Stimulated activated naive CD8-positive, alpha-beta T cell treated with anti-CD3 and anti-CD28 coated beads, Interleukin-15, Interleukin-2, amounts not matched to agents 100 ng/mL and 50 ng/mL, for 24 hours (primary cell): ENCODE measurements at regions not wholly inside any gene's neighbourhood (a gene's known extent, or its start where the extent isn't known, plus 50 kb on each side); places are given as distances from the start of the nearest gene placed in this dataset.
"Not testable (repeated sequence)": the region's sequence is repeated elsewhere in the genome, so short reads cannot be mapped to it uniquely, and the experiment has no call there.

Source experiments
- H3K27ac Mint-ChIP-seq: one replicate; pipeline ENCODE4 v1.8.0; 2021; ENCODE audit warnings: mild to moderate bottlenecking, mixed read lengths
- H3K27me3 Mint-ChIP-seq: one replicate; pipeline ENCODE4 v1.8.0; 2021; ENCODE audit warnings: mixed read lengths
- H3K36me3 Mint-ChIP-seq: one replicate; pipeline ENCODE4 v1.8.0; 2021; ENCODE audit warnings: low read depth, mixed read lengths
- H3K4me1 Mint-ChIP-seq: one replicate; pipeline ENCODE4 v1.8.0; 2021; ENCODE audit warnings: low read depth, mixed read lengths
- H3K4me3 Mint-ChIP-seq: one replicate; pipeline ENCODE4 v1.8.0; 2021; ENCODE audit warnings: mild to moderate bottlenecking, mixed read lengths
- H3K9me3 Mint-ChIP-seq: one replicate; pipeline ENCODE4 v1.8.0; 2021; ENCODE audit warnings: mixed read lengths

DNA sequence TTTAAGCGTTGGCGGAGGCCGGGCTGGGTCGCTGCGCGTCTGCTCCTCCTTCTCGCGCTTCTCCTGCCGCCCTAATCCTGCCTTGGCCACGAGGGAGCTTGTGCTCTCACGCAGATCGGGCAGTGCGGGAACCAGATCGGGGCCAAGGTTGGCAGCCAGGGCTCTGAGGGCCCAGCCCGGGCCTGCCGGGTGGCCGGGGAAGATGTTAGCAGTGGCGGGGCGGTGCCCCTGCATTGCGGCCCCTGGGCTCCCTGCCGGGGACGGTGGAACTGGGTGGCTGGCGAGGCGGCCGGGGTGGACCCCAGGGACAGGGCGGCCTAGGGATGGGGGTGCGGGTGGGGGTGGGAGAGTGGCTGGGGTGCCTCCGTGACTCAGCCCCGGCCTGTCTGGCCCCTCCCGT is 297.4 kb downstream of the CACNA1B start:
- H3K36me3 Mint-ChIP-seq, H3K27me3 Mint-ChIP-seq, H3K9me3 Mint-ChIP-seq, H3K4me3 Mint-ChIP-seq, H3K27ac Mint-ChIP-seq, H3K4me1 Mint-ChIP-seq: not testable (repeated sequence)

DNA sequence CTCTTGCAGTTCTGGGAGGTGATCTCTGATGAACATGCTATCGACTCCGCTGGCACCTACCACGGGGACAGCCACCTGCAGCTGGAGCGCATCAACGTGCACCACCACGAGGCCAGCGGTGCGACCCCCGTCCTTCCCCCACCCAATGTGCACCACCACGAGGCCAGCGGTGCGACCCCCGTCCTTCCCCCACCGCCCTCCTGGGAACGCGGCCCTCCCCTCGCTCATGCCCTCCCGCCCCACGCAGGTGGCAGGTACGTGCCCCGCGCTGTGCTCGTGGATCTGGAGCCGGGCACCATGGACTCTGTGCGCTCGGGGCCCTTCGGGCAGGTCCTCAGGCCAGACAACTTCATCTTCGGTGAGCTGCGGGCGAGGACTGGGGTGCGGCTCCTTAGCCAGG is 297.8 kb downstream of the CACNA1B start:
- not testable (repeated sequence) for H3K4me1 Mint-ChIP-seq, H3K9me3 Mint-ChIP-seq, H3K27ac Mint-ChIP-seq, H3K36me3 Mint-ChIP-seq, H3K4me3 Mint-ChIP-seq, H3K27me3 Mint-ChIP-seq

DNA sequence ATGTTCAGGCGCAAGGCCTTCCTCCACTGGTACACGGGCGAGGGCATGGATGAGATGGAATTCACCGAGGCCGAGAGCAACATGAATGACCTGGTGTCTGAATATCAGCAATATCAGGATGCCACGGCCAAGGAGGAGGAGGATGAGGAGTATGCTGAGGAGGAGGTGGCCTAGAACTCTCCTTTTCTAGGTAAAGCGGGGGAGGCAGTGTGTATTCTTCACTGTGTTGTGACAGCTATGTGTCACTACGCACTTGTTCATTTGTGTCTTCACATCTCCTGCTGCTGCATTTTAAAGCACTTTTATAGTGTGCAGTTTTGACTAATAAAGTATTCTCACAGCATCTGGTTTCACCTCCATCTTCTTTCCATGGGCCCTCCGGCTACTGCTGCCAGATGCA is 299.5 kb downstream of the CACNA1B start:
- H3K27ac Mint-ChIP-seq, H3K4me1 Mint-ChIP-seq, H3K9me3 Mint-ChIP-seq, H3K4me3 Mint-ChIP-seq, H3K36me3 Mint-ChIP-seq, H3K27me3 Mint-ChIP-seq: not testable (repeated sequence)

DNA sequence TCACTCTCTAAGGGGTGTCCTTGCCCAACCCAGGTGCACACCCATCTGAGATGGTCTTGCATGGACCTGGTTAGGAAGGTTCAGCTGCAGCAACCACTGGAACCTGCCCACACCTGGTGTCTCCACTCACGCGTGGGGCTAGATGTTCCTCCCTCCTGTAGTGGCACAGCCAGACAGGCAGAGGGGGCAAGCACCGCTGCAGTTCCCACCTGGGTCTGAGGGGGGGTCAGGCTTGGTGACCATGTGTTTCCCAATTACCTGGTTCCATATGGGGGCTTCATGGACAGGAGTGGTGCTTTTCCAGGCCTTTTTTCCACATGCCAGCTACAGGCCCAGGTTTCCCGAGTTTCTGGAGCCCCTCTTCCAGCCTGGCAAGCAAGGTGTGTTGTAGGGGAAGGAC is 301.4 kb downstream of the CACNA1B start:
- not testable (repeated sequence) for H3K27ac Mint-ChIP-seq, H3K9me3 Mint-ChIP-seq, H3K4me1 Mint-ChIP-seq, H3K36me3 Mint-ChIP-seq, H3K27me3 Mint-ChIP-seq, H3K4me3 Mint-ChIP-seq

DNA sequence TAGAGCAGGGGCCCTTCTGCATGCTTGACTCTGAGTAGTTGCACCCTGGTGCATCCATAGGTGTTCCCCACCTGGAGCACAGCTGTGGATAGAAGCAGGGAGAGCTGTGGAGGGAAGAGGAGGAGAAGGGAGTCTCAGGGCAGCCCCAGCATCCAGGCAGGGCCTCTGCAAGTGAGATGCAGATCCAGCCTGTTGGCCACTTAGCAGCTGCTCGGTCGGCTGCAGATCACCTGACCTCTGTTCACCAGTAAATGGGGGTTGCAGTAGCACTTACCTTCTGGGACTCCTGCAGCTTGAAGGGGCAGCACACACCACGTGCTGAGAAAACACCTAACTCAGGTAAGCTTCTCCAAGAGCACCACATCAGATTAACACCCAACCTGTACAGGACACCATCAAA is 302.1 kb downstream of the CACNA1B start:
- H3K4me1 Mint-ChIP-seq, H3K27ac Mint-ChIP-seq, H3K36me3 Mint-ChIP-seq, H3K27me3 Mint-ChIP-seq, H3K9me3 Mint-ChIP-seq, H3K4me3 Mint-ChIP-seq: not testable (repeated sequence)

DNA sequence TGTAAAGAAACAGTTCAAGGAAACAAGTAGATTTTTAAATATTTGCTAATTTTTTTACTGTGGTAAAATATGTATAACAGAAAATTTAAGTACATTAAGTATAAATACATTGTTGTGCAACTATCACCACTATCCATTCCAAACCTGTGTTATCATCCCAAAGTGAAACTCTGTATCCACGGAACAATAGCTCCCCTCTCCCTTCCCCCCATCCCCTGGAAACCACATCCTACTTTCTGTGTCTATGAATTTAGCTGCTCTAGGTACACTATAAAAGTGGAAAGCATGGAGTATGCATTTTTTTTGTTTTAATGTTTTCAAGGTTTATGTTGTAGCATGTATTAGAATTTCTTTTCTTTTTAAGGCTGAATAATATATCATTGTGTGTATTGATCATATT is 304.4 kb downstream of the CACNA1B start:
- not testable (repeated sequence) for H3K27me3 Mint-ChIP-seq, H3K36me3 Mint-ChIP-seq, H3K27ac Mint-ChIP-seq, H3K4me1 Mint-ChIP-seq, H3K9me3 Mint-ChIP-seq, H3K4me3 Mint-ChIP-seq

DNA sequence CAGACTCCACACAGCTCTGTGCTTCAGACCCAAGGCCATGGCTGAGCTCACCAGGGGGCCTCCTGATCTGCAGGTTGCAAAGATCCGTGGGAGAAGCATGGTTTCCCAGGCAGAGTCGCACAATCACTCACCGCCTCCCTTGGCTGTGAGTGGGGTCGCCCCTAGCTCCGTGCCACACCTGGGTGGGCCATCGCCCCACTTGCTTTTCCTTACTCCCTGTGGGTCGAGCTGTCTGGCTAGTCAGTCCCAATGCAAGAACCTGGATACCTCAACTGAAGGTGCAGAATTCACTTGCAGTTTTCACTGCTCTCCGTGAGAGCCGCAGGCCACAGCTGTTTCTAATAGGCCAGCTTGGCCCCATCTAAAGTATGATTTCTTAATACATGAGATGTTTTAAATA is 319.6 kb downstream of the CACNA1B start:
- not testable (repeated sequence) for H3K27ac Mint-ChIP-seq, H3K27me3 Mint-ChIP-seq, H3K4me3 Mint-ChIP-seq, H3K36me3 Mint-ChIP-seq, H3K9me3 Mint-ChIP-seq, H3K4me1 Mint-ChIP-seq

DNA sequence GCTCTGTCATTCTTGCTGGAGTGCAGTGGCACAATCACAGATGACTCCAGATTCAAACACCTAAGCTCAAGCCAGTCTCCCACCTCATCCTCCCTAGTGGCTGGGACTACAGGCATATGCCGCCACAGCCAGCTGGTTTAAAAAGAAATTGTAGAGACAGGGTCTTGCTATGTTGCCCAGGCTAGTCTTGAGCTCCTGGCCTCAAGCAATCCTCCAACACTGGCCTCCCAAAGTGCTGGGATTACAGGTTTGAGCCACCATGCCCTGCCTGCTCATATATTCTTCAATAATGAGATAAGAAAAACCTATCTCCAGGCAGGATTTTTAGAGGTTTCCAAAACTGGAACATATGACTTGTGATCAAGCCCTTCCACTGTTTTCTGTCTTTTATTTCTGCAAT is 321.4 kb downstream of the CACNA1B start:
- not testable (repeated sequence) for H3K9me3 Mint-ChIP-seq, H3K36me3 Mint-ChIP-seq, H3K27me3 Mint-ChIP-seq, H3K4me1 Mint-ChIP-seq, H3K4me3 Mint-ChIP-seq, H3K27ac Mint-ChIP-seq

DNA sequence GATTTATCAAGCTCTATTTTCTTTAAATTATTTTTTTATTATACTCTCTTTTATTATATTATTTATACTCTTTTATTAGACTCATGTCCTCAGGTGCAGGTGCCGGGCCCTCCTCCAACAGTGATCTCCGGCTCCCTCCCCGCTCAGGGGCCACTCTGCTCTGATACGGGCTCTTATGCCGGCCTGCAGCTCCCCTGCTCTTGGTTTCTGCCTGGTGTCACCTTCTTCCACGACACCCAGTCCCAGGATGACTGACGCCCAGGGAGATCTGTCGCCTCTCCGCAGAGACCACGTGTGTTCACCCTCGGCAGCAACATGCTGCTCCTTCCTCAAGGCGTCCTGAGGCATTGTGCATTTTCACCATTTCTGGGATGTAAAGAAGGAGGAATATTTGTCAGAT is 322.3 kb downstream of the CACNA1B start:
- H3K4me1 Mint-ChIP-seq, H3K4me3 Mint-ChIP-seq, H3K9me3 Mint-ChIP-seq, H3K27me3 Mint-ChIP-seq, H3K27ac Mint-ChIP-seq, H3K36me3 Mint-ChIP-seq: not testable (repeated sequence)

DNA sequence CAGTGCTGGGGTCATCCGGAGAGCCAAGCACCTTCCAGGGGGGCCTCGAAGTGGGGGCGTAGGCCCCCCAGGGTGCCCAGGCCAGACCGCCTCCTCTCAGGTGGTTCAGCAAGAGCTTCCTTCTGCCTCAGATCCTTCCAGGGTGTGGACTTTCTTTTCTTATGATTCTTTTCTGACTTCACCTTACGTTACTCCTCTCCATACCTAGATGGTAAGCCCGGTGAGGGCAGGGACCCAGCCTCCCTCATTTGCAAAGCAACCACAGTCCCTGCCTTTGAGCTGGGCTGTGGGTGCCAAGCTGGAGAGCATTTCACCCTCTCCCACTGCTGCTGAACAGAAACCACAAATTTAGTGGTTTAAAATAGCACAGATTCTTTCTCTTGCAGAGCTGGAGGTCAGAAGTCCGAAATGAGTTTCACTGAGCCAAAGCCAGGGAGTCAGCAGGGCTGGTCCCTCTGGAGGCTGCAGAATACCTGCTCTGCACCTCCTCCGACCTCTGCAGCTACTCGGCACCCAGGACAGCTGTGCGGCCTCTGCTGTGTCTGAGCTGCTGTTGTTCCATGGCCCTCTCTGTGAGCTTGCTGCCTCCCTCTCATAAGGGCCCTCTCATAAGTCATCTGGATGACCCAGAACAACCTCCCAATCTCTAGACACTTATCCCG is 323.0 kb downstream of the CACNA1B start:
- H3K4me3 Mint-ChIP-seq, H3K36me3 Mint-ChIP-seq, H3K27ac Mint-ChIP-seq, H3K4me1 Mint-ChIP-seq, H3K27me3 Mint-ChIP-seq, H3K9me3 Mint-ChIP-seq: not testable (repeated sequence)

DNA sequence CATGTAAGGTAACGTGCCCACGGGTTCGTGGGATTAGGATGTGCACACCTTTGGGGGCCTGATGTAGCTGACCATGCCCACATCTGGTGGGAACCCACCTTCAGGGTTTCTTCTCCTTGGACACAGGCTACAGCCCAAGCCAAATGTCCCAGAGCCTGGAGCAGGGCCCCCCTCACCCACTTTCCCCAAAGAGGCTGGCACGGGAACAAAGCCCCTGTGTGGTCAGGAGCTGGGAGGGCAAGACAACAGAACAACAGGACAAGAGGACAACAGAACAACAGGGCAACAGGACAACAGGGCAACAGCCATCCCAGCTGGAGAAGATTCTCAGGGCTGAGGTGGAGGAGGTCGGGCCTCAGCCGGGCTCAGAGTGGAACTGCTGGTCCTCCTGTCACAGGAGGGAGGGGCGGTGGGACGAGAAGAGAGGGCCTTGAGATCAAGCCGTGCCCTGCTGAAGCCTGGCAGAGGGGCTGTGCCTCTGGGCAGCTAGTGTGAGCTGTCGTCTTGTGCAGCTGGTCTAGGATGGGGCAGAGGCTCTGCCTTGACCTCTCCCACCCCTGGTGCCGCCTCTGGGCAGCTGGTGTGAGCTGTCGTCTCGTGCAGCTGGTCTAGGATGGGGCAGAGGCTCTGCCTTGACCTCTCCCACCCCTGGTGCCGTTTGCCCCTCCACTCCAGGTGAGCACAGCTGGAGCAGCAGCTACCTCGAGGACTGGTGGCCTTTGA is 323.7 kb downstream of the CACNA1B start:
- not testable (repeated sequence) for H3K36me3 Mint-ChIP-seq, H3K9me3 Mint-ChIP-seq, H3K4me1 Mint-ChIP-seq, H3K4me3 Mint-ChIP-seq, H3K27ac Mint-ChIP-seq, H3K27me3 Mint-ChIP-seq

DNA sequence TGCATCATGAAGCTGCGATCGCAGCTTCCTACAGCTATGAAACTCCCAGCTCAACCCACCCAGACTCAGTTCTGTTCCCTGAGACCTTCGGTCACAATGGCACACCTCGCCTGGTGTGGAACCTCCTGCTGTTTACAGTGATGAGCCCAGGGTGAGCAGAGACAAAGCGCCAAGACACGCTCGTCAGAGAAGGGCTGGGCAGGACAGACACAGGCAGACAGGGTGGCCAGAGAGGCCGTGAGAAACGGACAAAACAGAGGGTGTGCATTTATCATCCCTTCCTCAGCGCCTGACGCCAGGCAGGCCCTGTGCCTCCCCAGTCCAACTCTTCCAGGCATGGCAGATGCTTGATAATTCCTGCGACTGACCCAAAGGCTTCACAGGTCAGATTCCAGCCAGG is 324.5 kb downstream of the CACNA1B start:
- not testable (repeated sequence) for H3K9me3 Mint-ChIP-seq, H3K4me1 Mint-ChIP-seq, H3K4me3 Mint-ChIP-seq, H3K27ac Mint-ChIP-seq, H3K36me3 Mint-ChIP-seq, H3K27me3 Mint-ChIP-seq

DNA sequence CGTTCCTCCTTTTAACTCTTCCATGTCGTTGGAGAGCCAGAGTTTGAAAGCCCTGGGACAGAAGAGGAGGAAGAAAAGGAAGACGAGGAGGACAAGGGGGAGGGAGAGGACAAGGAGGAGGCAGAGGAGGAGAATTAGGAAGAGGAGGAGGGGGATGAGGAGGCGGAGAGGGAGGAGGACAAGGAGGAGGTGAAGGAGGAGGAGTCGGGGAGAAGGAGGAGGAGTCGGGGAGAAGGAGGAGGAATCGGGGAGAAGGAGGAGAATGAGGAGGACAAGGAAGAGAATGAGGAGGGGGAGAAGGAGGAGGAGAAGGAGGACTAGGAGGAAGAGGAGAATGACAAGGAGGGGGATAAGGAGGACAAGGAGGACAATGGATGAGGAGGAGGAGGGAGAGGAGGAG is 325.7 kb downstream of the CACNA1B start:
- not testable (repeated sequence) for H3K4me3 Mint-ChIP-seq, H3K27ac Mint-ChIP-seq, H3K36me3 Mint-ChIP-seq, H3K27me3 Mint-ChIP-seq, H3K4me1 Mint-ChIP-seq, H3K9me3 Mint-ChIP-seq

DNA sequence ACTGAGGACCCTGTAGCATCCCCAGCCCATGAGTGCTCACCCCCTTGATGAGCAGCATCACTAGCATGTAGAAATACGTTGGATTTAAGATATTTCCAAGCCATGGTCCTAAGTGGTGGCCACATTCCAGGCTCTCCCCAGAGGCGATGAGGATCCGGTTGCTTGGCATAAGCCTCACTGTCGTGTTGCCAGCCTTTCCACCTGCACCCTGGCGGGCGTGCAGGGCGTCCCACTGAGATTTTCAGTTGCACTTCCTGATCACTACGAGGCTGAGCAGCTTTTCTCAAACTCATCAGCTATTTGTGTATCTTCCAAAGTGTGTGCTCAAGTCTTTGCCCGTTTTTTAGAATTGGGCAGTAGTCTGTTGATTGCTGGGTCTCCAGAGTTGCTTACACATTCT is 326.3 kb downstream of the CACNA1B start:
- H3K27me3 Mint-ChIP-seq, H3K9me3 Mint-ChIP-seq, H3K36me3 Mint-ChIP-seq, H3K4me1 Mint-ChIP-seq, H3K27ac Mint-ChIP-seq, H3K4me3 Mint-ChIP-seq: not testable (repeated sequence)

DNA sequence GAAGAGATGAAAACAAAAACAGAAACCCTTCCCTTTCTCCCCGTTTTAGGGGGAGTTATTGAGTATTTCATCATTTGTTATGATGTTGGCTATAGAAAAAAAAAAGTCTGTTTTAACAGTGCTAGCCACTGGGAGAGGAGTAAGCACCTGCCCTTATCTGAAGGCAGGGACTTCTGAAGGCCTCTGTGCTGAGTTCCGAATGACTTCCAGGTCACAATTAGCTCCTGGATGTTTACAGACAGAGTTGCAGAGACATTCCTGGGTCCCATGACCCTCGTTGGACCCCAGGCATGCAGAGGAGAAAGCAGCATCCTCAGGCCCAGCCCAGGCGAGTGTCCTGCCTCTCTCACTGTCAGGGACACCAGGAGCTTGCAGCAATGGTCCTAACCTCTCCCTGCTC is 328.5 kb downstream of the CACNA1B start:
- not testable (repeated sequence) for H3K36me3 Mint-ChIP-seq, H3K9me3 Mint-ChIP-seq, H3K27ac Mint-ChIP-seq, H3K4me3 Mint-ChIP-seq, H3K27me3 Mint-ChIP-seq, H3K4me1 Mint-ChIP-seq

DNA sequence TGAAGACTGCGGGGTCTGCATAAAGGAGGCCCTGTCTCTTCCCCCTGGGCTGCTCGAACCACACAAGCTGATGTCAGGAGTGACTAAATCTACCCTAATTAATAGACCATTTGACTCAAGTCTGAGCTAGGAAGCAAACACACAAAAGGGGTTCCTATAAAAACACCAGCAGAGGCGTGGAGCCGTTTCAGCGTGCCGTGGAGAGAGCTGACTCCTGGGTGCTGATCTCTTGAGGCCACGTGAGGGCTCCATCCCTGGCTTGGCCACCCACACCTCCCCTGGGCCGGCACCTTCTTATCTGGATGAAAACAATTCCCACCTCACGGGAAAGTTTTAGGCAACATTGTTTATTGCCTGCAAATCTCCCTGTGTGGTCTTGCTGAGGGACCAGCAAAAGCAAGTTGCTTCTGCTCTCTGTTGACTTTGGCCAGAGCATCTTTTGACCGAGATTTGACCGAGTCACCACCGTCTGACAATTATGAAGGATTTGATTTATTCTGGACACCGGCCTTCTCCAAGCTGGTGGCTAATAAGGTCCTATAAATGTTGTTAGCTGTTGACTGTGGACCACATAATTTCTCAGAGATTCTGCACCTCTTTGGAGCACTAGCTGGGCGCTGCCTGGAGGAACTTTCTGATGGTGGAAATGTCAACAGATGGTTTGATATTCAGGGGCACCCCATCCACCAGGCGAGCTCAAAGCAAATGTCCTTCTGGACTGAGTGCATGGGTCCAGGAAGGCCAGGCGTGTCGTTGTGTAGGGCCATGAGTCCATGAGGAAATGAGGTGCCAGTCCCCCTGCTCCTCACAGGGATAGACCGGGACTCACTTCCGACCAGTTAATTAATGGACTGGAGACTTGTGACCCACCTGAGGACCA is 330.0 kb downstream of the CACNA1B start:
- not testable (repeated sequence) for H3K27ac Mint-ChIP-seq, H3K27me3 Mint-ChIP-seq, H3K36me3 Mint-ChIP-seq, H3K4me1 Mint-ChIP-seq, H3K9me3 Mint-ChIP-seq, H3K4me3 Mint-ChIP-seq
